NB4 (cell line): ENCODE measurements at regions not wholly inside any gene's neighbourhood (a gene's known extent, or its start where the extent isn't known, plus 50 kb on each side); places are given as distances from the start of the nearest gene placed in this dataset.

ENCODE experiments used
- DNase-seq: peaks from one replicate; pipeline ENCODE4 v3.0.0; 2010; ENCODE audit warnings: low read depth
- H3K4me3 ChIP-seq: one replicate; pipeline ENCODE4 v1.5.1; 2011; ENCODE audit warnings: mild to moderate bottlenecking, low read depth, low read length, moderate library complexity
- MAX ChIP-seq: IDR thresholded peaks from 2 replicates; pipeline ENCODE4 v1.6.1; 2011; ENCODE audit warnings: low read depth, low read length
- MYC ChIP-seq: IDR thresholded peaks from 2 replicates; pipeline ENCODE4 v1.6.1; 2011; ENCODE audit warnings: low read depth, low read length
- POLR2A ChIP-seq: IDR thresholded peaks from 2 replicates; pipeline ENCODE4 v1.6.1; 2011; ENCODE audit warnings: mild to moderate bottlenecking; ENCODE audit not compliant: insufficient read length; ENCODE audit errors: extremely low read depth
- TF ChIP-seq, protein P1 (sequence below): IDR thresholded peaks from one replicate; pipeline ENCODE4 v1.5.1; 2012; ENCODE audit warnings: low read depth, low read length

DNA sequence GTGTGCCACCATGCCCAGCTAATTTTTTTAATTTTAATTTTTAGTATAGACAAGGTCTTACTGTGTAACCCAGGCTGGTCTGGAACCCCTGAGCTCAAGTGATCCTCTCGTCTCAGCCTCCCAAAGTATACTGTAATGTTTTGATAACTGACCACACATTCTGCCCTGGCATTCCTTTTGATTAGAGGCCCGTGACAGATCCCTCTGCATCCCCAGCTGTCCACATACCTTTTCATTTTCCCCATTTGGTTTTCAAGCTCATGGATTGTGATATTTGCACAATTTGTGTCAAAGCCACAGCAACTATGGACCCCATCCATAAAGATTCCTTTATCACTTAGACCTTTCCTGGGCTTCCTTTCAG lies 116.8 kb upstream of the ATP1A1 start:
- TF ChIP-seq MAX (no peak), POLR2A (no peak), MYC (no peak)
- TF ChIP-seq, protein P1, sequence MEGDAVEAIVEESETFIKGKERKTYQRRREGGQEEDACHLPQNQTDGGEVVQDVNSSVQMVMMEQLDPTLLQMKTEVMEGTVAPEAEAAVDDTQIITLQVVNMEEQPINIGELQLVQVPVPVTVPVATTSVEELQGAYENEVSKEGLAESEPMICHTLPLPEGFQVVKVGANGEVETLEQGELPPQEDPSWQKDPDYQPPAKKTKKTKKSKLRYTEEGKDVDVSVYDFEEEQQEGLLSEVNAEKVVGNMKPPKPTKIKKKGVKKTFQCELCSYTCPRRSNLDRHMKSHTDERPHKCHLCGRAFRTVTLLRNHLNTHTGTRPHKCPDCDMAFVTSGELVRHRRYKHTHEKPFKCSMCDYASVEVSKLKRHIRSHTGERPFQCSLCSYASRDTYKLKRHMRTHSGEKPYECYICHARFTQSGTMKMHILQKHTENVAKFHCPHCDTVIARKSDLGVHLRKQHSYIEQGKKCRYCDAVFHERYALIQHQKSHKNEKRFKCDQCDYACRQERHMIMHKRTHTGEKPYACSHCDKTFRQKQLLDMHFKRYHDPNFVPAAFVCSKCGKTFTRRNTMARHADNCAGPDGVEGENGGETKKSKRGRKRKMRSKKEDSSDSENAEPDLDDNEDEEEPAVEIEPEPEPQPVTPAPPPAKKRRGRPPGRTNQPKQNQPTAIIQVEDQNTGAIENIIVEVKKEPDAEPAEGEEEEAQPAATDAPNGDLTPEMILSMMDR = no peak
- no peak overlapping the region for H3K4me3 ChIP-seq
- DNase-seq = no peak

DNA sequence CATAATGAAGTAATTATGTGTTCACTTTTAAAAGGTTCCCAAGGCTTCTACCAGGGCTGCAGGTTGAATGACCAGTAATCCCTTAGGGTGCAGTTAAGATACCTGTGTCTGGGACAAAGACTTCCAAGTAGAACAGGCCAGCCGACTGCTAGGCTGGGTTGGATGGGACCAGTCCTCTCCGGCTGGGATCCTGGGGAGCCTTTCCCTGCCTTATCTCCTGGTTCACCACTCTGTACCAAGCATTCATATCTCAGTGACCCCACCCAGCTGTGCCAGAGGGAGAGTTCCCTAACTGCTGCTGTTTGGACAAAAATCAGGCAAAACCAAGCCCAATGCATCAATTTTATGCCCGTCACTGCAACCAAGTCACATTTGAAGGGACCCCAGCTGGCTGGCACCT lies 116.2 kb upstream of the ATP1A1 start:
- H3K4me3 ChIP-seq = no peak overlapping the region
- TF ChIP-seq MAX (no peak), POLR2A (no peak), MYC (no peak)
- TF ChIP-seq, protein P1 = no peak
- no peak for DNase-seq

DNA sequence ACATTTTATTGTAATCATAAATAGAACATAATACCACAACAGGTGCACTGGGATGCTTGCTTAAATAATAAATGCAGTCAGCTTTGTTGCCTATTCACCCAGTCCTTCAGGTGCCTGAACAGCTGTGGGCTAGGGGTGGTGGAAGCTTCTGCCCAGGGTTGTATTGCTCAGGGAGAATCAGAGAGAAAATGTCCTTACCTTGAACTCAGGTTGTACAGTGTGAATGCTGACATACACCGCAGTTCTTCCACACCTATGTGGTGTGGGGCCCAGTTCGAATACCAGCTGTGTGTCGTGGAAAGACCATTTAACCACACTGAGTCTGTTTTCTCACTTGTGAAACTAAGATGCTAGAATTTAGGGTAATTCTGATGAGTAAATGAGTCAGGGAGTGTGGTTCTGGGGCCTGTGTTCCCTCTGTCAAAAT lies 115.7 kb upstream of the ATP1A1 start:
- no peak for TF ChIP-seq POLR2A
- TF ChIP-seq MYC = no peak
- TF ChIP-seq MAX = no peak
- TF ChIP-seq, protein P1 = no peak
- H3K4me3 ChIP-seq = no peak overlapping the region

DNA sequence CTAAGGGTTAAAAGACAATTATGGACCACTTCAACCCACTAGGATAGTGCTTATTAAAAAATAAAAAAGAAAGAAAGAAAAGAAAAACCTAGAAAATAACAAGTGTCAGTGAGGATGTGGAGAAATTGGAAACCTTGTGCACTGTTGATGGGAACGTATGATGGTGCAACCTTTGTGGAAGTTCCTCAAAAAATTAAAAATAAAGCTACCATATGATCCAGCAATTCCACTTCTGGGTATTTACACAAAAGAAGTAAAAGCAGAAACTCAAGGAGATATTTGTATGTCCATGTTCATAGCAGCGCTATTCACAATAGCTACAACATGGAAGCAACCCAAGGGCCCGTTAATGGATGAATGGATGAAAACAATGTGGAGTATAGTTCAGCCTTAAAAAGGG lies 115.2 kb upstream of the ATP1A1 start:
- TF ChIP-seq POLR2A = no peak
- no peak for TF ChIP-seq MAX
- TF ChIP-seq MYC = no peak
- TF ChIP-seq, protein P1 = no peak
- DNase-seq = no peak
- H3K4me3 ChIP-seq = no peak overlapping the region

More for the DNA sequence above, 115.7 kb upstream of the ATP1A1 start:
- no peak for DNase-seq

GRCh38 chr1:116258668-116259419 lies 114.2 kb upstream of the ATP1A1 start:
- DNase-seq = peak; percentile 3
- no peak for TF ChIP-seq MYC
- TF ChIP-seq, protein P1 = no peak
- TF ChIP-seq MAX = no peak
- TF ChIP-seq POLR2A = no peak

More at GRCh38 chr1:116258668-116259419, 114.2 kb upstream of the ATP1A1 start:
- H3K4me3 ChIP-seq = no peak overlapping the region
